ENCODE measurements at regions not wholly inside any gene's neighbourhood (a gene's known extent, or its start where the extent isn't known, plus 50 kb on each side); places are given as distances from the start of the nearest gene placed in this dataset.
A peak's percentile ranks its signal among the peaks of the same experiment; 100 is the strongest.

GRCh38 chr5:4831325-4831724, 308.8 kb upstream of the ADAMTS16 start:
- no peak for DNase-seq (ENCODE audit: low read depth)

GRCh38 chr5:4832471-4832870, 307.7 kb upstream of the ADAMTS16 start:
- DNase-seq (ENCODE audit: low read depth): no peak

GRCh38 chr5:4833104-4833738, 306.9 kb upstream of the ADAMTS16 start:
- DNase-seq (ENCODE audit: low read depth): no peak

GRCh38 chr5:4837489-4838058, 302.6 kb upstream of the ADAMTS16 start:
- DNase-seq (ENCODE audit: low read depth): no peak

GRCh38 chr5:4845221-4845620, 294.9 kb upstream of the ADAMTS16 start:
- no peak for DNase-seq (ENCODE audit: low read depth)

- DNase-seq (ENCODE audit: low read depth): no peak
Measured at GRCh38 chr5:4847766-4848165, 292.4 kb upstream of the ADAMTS16 start.

GRCh38 chr5:4855036-4855435, 285.1 kb upstream of the ADAMTS16 start:
- DNase-seq (ENCODE audit: low read depth): no peak

GRCh38 chr5:4855880-4856279, 284.2 kb upstream of the ADAMTS16 start:
- no peak for DNase-seq (ENCODE audit: low read depth)

- DNase-seq (ENCODE audit: low read depth): no peak
Measured at GRCh38 chr5:4857761-4858160, 282.4 kb upstream of the ADAMTS16 start.

- DNase-seq (ENCODE audit: low read depth): no peak
Measured at GRCh38 chr5:4859500-4860235, 280.5 kb upstream of the ADAMTS16 start.

GRCh38 chr5:4860631-4861030, 279.5 kb upstream of the ADAMTS16 start:
- no peak for DNase-seq (ENCODE audit: low read depth)

GRCh38 chr5:4862500-4862899, 277.6 kb upstream of the ADAMTS16 start:
- peak; percentile 9 for DNase-seq (ENCODE audit: low read depth)

GRCh38 chr5:4866131-4866659, 273.9 kb upstream of the ADAMTS16 start:
- DNase-seq (ENCODE audit: low read depth): no peak

- no peak for DNase-seq (ENCODE audit: low read depth)
Measured at GRCh38 chr5:4866817-4867216, 273.3 kb upstream of the ADAMTS16 start.

GRCh38 chr5:4868140-4868735, 271.9 kb upstream of the ADAMTS16 start:
- peak; percentile 1 for DNase-seq (ENCODE audit: low read depth)

GRCh38 chr5:4873652-4874051, 266.5 kb upstream of the ADAMTS16 start:
- DNase-seq (ENCODE audit: low read depth): no peak

- DNase-seq (ENCODE audit: low read depth): no peak
Measured at GRCh38 chr5:4874097-4874496, 266.0 kb upstream of the ADAMTS16 start.

- DNase-seq (ENCODE audit: low read depth): no peak
Measured at GRCh38 chr5:4875942-4876341, 264.2 kb upstream of the ADAMTS16 start.

GRCh38 chr5:4876804-4877203, 263.3 kb upstream of the ADAMTS16 start:
- DNase-seq (ENCODE audit: low read depth): no peak

- DNase-seq (ENCODE audit: low read depth): no peak
Measured at GRCh38 chr5:4877579-4877978, 262.6 kb upstream of the ADAMTS16 start.

GRCh38 chr5:4879075-4879474, 261.1 kb upstream of the ADAMTS16 start:
- no peak for DNase-seq (ENCODE audit: low read depth)

GRCh38 chr5:4879693-4880303, 260.3 kb upstream of the ADAMTS16 start:
- DNase-seq (ENCODE audit: low read depth): peak; percentile 10

All from non-pigmented ciliary epithelial cell (primary cell).